Right kidney (tissue), 1 donor: ENCODE measurements at regions not wholly inside any gene's neighbourhood (a gene's known extent, or its start where the extent isn't known, plus 50 kb on each side); places are given as distances from the start of the nearest gene placed in this dataset.
"Not testable (repeated sequence)": the region's sequence is repeated elsewhere in the genome, so short reads cannot be mapped to it uniquely, and the experiment has no call there.

ENCODE experiments used
- DNase-seq: peaks from one replicate; pipeline ENCODE4 v3.0.0-alpha.2; 2016

DNA sequence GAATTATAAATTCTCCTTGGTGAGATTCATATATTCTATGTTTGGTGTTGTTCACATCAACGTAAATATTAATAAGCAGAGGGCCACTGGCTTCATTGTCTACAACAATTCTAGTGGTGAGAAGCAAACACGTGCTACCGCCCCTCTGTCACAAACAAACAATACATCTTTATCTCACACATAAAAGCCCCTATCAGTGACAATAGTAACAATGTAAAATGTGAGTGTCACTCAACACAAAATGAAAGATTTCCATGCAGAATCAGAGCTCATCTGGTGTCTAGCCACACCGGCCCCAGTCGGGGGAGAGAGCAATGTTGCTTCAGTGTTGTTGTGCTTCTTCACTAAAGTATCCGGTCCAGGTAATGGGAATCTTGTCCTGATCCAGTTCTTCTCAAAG, 932.6 kb downstream of the SOCS6 start:
- no peak for DNase-seq

DNA sequence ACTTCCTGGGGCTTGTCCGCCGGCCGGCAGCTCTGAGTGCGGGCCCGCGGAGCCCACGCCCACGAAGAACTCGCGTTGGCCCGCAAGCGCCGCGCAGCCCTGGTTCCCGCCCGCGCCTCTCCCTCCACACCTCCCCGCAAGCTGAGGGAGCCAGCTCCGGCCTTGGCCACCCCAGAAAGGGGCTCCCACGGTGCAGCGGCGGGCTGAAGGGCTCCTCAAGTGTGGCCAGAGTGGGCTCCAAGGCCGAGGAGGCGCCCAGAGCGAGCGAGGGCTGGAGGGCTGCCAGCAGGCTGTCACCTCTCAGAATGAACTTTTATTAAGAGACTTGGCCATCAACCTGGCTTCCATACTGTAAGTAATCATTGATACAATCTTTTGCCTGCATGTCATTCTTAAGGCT, 923.9 kb downstream of the SOCS6 start:
- DNase-seq = not testable (repeated sequence)

DNA sequence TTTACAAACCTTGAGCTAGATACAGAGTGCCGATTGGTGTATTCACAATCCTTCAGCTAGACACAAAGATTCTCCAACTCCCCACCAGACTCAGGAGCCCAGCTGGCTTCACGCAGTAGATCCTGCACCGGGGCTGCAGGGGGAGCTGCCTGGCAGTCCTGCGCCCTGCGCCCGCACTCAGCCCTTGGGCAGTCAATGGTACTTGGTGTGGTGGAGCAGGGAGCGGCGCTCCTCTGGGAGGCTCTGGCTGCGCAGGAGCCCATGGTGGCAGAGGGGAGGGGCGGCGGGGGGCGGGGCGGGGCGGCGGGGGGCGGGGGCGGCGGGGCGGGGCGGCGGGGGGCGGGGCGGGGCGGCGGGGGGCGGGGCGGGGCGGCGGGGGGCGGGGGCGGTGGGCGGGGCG, 923.4 kb downstream of the SOCS6 start:
- DNase-seq = no peak

DNA sequence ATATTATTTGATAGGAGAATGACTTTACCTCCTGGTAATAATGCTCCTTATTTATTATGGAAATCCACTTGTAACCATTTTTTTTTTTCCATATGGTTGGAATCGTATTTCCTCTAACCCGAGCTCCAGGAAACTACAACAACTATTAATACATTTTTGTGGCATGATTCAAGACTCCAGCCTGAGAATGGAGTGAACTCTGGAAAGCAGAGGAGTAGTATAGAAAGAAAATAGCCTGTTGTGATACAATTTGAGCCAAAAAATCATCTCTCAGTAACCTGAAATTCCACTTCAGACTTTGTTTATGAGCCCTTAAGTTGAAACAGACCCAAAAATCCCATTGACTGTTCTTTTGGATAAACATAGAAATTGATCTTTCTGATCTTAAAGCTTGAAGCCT, 921.1 kb downstream of the SOCS6 start:
- DNase-seq = no peak

DNA sequence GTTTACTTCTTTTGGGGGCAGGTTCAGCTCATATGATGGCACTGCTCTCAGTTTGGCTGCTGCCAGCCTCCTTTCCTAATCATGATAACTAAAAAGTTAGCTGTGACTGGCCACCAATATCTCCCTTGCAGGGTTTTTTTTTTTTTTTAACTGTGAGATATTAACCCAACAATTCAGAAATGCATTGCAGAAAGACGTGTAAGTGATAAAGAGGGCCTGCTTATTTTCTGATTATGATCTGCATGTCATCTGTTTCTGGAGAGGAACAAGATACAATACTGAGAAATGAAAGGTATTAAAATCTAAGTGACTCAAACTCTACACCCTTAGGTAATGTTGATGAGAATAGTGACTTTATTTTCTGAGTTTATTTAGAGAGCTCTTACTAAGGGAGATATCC, 905.6 kb downstream of the SOCS6 start:
- no peak for DNase-seq

DNA sequence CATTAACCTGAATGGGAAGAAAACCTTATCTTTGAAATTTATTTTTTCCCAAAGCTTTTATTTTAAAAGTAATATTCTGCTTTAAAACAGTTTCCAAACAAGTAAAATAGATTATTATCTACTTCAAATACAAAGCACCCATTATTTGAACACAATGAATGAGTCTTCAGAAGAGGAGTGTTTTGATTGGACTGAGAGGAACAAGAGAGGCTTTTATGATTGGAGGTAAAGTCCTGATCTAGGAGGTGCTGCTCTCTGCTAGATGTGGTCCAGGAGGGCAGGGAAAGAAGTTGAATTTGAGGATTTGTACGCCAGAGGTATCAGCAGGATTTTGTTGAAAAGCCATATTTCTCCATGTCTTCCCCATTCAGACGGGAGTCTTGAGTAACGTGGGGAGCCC, 900.7 kb downstream of the SOCS6 start:
- no peak for DNase-seq

DNA sequence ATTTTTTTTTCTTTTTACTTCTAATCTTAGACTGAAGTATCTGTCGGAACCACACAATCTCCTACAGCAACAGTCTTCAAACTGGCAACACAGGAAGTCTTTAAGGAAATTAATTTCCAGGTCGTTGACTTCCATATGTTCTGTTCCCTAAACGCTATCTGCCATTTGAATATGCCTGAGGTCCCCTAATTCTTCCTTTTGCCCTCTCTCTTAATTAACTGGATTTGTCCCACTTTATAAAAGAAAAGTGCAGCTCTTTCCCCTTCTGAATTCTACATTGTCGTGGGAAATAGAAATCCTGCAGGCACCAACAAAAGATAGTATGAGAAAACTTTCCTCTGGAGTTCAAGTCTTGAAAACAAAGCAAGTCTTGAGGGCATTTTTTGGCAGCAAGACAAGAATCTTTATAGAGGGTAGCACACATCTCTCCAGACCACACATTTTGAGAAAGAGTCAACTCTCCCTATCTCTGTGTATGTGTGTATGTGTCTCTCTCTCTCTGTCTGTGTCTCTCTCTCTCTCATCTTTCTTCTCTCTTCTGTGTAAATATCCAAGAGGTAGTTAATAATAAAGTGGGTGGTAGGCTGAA, 879.8 kb downstream of the SOCS6 start:
- DNase-seq = no peak

DNA sequence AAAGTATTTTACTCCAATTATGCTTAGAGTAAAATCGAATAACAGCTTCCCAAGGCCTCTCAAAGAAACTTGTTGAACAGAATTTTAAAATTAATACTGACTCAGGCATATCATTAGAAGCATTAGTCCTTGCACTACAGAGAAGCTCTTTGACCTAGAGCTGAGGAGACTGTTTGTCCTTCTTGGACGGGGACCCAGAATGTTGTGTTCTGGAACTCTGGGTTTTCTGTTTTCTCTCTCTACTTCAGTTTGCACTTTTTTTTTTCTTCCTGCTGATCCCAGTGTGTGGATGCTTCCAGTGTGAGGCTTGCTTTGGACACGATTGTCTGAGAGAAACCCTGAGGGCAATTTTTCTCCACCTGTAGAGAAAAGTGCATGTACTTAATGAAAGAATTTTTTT, 847.6 kb downstream of the SOCS6 start:
- no peak for DNase-seq

DNA sequence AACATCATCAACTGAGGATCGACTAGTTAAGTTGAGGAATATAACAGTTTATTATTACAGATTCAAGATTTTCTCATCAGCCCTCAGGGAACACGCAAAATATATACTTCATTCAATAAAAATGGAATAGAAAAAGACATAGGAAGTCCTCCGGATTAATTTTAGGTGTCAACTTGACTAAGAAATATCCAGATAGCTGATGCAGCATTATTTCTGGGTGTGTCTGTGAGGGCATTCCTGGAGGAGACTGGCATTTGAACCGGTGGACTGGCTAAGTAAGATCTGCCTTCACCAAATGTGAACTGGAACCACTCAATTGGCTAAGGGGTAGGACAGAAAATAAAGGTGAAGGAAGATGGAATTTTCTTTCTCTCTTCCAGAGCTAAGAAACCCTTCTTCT, 845.3 kb downstream of the SOCS6 start:
- no peak for DNase-seq

DNA sequence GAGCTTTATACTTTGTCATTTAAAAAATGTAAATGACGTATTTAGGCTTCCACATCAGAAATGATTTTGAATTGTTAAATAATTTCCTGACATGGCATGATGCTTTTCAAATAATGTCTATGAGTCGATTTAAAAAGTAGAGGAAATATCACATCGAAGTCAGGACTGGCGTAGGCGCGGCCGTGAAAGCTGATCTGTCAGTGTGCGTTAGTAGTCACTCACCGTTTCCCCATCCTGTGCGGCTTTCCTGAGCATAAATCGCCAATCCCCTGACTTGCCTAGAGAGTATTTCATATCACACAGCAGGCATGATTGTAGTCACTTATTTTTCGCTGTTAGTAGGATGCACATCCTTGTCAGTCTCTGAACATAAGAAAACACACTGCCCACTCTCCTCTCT, 843.1 kb downstream of the SOCS6 start:
- DNase-seq = no peak

DNA sequence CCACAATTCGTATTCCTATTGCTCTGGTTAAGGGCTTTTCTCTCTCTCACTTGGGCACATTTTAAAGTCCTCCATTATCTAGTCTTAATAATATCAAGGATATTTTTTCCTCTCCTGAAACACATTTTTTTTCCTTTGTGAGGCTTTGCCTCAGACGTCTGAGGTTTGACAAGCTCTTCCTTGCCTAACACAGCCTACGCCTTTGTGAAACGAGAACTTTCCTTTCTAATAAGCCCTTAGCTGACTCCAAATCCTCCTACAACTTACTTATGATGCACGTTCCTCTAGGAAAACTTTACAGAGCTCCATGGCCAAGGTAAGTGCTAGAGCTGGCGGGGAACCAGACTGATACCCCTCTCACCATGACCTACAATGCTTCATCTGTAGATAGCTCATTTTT, 841.5 kb downstream of the SOCS6 start:
- no peak for DNase-seq

DNA sequence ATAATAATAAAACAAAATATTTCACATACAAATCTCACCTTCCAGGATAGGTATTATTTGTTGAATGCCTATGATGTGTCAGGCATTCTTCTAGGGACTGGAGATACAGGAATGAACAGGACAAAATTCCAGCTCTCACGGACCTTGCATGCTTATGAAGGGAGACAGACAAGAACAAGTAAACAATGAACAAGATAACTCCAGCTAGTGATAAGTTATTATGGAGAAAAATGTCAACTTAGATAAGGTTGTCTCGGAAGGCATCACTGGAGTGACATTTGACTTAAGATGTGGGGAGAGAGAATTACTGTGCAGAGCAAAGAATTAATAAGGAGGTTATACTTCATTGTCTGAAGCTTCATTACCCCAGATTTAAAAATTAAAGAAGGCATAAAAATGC, 836.7 kb downstream of the SOCS6 start:
- DNase-seq = no peak

DNA sequence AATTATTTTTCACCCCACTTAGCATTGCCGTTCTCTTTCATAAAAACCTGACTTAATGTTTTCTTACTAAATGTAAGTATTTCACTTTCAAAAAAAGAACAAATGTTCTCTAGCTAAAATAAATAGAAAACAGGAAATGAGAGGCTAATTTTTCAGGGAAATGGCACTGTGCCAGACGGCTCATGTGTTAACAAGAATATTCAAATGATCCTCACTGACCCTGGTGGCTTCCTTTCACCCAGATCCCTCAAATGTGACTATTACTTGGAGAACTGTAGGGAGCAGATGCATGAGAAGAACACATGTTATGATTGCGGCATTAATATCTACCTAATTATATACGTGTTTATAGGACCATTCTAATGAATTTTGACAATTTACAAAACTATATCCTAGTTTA, 827.7 kb downstream of the SOCS6 start:
- DNase-seq = no peak

DNA sequence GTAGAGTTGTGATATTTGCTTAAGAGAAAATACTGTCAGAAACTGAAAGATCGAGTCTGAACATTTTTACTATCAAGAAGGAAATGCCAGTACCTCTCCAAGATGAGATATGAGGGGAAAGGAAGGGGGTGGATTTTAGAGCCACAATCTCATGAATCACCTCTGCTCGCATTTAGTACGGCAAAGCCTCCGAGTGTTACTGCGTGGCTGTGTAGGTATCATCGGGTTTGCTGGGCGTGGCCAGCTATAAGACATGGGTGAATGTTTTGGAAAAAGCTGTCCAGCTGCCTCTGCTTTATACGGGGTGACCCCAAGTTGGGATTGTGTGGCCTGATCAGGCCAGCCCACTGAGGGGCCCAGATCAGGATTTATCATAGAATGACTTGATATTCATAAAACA, 826.4 kb downstream of the SOCS6 start:
- DNase-seq = no peak

DNA sequence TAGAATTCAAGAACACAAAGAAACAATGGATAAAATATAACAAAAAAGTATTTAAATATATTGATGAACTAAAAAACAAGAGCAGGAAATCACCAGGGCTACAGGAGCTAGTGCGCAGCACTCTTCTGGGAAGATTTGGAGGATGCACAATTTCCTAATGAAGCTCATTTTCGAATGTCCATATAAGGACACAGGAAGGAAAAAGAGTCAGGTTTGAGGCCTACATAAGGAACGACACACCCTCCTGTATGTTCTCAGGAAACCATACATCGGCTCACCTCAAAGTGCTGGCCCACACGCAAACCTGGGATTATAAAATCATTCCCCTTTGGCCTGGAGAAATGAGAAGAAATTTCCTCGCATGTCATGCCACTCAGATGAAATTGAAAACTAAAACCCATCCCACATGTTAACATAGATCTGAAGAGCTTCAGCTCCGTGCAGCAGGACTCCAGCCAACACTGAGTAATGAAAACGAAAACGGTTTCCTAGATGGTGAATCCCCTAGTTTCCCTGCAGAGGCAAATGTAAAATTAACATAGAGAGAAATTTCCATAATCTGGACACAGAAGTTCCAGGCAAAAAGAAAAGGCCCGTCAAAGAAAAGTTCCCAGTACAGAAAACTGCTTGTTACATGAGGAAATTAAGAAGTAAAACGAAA, 825.8 kb downstream of the SOCS6 start:
- DNase-seq = no peak

DNA sequence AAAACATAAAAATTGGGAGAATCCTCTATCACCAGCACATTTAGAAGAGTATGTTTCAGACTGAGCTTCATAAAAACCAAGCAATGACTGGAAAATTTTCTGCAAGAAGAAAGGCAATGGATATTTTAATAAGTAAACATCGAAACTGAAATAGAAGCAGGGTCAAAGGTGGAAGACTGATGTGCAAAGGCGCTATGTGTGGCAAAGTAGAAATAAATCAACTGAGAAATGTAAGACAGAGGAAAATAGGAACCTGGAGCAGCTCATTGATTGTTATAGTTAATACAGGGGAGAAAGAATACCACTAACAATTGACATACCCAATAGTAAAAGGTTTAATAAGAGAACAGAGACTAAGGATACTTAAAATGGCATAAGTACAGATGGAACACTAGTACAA, 818.4 kb downstream of the SOCS6 start:
- no peak for DNase-seq

DNA sequence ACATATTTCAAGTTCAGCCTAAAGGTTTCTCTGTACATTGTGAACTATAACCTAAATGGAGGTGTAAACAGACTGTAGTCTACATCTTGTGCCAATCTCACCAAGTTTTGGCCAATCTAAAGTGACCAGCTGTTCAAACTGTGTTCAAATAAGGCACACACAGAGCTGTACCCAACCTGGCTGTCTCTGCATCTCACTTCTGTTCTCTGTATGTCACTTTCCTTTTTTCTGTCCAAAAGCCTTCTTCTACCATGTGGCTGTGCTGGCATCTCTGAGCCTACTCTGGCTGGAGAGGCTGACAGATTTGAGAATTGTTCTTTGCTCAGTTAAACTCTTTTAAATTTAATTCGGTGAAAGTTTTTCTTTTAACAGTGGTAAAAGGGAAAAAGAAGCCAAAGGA, 817.9 kb downstream of the SOCS6 start:
- DNase-seq = no peak

DNA sequence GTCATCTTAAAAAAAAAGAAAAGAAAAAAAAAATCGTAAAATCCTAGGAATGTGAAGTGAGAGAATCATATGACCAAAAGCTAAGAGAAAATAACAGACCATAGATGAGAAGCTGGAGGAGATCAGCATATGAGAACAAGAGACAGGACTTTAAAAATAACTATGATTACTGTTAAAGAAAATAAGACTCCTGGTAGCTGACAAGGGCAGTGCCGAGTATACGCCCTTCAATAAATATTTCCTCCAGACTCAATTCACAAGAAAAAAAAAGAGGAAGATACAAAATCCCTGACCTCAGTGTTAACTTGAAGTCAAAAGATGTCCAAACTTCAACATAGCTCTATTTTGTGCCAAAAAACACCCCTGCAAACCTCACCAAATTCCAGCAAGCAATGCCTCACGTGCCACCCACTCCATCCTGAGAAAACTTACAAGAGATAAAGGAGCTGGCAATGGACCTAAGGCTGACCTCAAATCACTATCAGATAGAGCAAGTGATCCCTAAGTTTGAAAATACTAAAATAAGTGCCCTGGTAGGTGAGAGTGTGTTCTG, 817.2 kb downstream of the SOCS6 start:
- DNase-seq = no peak

DNA sequence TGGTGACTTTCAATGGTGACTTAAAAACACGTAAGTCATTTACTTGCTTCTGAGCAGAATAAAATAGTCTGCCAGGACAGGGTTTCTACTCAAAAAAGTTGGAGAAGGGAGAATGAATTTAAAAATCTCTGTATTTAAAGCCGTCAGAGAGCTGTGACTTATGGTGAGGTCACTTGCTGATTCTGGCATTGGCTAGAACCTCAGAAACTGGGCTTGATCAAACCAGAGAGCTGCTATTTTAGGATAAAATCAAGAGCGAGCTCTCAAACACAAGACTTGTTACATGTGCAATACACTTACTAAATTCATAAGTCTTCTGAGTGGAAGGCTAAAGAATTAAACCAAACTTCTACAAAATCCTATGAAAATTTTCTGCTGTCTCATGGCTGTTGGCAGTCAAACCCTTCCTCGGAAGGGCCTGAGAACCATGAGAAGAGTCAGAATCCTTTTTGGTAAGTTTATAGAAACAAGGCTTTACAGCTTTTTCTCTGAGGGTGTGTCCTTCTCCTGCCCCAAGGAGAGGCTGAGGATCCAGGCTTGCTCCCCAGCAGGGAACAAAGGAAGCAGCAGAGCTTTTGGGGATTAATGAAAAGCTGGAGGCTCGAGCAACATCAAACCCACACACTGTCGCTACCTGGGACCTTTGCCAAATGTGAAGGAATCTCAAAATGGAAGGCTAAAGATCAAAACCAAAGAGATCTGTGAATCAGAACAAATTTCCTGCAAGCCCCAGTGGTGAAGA, 816.4 kb downstream of the SOCS6 start:
- no peak for DNase-seq

DNA sequence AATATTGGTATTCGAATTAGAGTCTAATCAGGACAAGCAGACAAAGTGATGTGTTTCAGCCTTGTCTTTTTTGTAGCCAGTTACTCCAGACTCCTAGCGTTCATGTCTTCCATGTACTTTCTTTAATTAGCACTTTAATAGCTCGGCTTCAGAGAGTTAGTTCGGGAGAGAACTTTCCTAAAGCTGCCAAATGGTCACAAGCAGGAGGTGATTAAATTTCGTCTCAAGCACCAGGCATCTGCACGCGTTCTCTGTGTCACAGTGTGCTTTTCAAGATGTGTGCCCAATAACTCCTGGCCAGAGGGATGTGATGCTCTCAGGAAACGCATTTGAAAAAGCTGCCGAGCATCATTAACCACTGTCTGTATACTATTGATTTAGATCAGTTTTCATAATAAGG, 790.8 kb downstream of the SOCS6 start:
- no peak for DNase-seq

DNA sequence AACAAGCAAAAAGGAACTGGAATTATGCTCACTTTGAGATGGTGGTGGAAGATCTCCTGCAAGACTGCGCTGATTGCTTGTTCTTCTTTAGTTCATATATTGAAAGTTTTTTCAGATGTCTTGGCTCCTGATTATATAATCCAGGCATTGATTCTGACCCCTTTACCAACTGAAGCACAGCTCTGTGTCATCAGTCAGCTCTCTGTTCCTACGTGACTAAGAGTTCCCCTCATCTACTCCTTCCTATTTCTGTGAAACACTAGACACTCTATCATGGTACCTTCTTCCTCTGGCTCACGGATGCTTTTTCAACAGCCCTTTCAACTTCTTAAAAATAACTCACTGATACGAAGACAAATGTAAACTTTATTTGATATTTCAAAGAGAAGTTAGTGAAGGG, 788.6 kb downstream of the SOCS6 start:
- DNase-seq = no peak

DNA sequence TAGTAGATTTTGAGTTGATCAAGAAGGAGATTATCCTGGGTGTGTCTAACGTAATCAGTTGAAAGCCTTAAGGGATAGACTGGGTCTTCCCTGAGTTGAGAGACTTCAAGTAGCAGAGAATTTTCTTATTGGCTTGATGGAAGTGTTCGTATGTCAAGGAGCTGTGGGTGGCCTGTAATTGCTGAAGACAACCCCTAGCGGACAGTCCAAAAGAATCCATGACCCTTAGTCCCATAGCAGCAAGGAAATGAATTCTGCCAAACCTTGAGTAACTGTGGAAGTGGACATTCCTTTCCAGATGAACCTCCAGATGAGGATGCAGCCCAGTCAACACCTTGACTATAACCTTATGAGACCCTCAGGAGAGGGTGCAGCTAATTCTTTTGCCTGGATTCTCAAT, 786.3 kb downstream of the SOCS6 start:
- no peak for DNase-seq

DNA sequence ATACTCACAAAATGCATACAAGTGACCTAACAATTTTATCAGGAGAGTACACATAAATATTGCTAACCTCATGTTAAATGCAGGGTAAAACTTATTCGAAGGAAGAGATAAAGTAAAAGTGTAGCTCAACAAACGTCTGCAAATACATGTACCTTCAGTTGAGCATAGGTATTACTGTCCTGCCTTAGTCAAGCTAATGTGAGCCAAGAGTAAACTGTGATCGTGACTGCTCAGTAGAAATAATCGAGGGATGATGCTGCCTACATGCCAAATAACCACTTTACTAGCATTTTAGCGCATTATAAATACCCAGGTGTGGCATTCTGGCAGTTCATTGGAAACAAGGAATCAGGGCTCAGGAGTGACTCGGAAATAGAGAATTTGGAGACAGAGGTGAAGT, 779.5 kb downstream of the SOCS6 start:
- DNase-seq = no peak

DNA sequence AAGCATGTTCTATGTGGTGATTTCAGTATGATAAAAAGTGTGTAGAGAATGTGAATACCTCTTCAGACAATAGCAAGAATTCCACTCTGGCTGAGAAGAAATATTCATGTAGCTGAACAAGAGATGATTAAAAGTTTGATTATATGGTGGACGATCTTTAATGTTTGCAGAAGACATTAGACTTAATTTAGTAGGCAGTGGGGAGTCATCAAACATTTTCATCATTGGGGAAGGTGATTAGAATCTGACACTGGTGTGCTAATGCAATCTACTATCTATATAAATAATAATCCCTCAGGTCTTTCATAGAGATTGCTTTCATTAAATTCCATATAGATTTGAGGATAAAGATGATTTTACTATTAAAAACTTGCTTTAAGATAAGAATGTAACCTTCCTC, 761.0 kb downstream of the SOCS6 start:
- no peak for DNase-seq
